Epithelial cell of esophagus (primary cell): ENCODE measurements at regions not wholly inside any gene's neighbourhood (a gene's known extent, or its start where the extent isn't known, plus 50 kb on each side); places are given as distances from the start of the nearest gene placed in this dataset.

ENCODE experiments used
- DNase-seq: peaks from one replicate; pipeline ENCODE4 v3.0.0; 2010; ENCODE audit warnings: low read depth
- H3K4me3 ChIP-seq: 2 replicates; pipeline ENCODE4 v1.5.1; 2011; ENCODE audit warnings: mild to moderate bottlenecking, low read length, control low read depth
- TF ChIP-seq, protein P1 (sequence below): IDR thresholded peaks from 2 replicates; pipeline ENCODE4 v1.5.1; 2011; ENCODE audit warnings: low read depth, mild to moderate bottlenecking, low read length, control low read depth, inconsistent platforms; ENCODE audit not compliant: insufficient read depth; ENCODE audit errors: missing control alignments

DNA sequence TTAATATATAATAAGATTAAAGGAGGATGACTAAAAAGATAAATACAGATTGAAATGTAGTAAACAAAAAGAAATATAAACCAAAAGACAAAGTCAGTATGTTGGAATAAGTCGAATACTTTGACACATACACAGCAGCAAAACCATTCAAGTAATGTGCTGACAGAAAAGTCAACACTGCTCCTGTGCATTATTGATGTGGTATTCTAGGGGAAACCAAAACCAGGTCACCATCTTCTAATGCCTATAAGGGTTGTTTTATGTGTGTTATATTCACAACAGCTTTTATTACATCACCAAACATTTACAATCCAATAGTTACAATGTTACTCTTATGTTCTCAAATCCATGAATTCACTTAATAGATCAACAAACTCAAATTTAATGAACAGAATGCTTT is 111.8 kb upstream of the DKK2 start:
- TF ChIP-seq, protein P1, sequence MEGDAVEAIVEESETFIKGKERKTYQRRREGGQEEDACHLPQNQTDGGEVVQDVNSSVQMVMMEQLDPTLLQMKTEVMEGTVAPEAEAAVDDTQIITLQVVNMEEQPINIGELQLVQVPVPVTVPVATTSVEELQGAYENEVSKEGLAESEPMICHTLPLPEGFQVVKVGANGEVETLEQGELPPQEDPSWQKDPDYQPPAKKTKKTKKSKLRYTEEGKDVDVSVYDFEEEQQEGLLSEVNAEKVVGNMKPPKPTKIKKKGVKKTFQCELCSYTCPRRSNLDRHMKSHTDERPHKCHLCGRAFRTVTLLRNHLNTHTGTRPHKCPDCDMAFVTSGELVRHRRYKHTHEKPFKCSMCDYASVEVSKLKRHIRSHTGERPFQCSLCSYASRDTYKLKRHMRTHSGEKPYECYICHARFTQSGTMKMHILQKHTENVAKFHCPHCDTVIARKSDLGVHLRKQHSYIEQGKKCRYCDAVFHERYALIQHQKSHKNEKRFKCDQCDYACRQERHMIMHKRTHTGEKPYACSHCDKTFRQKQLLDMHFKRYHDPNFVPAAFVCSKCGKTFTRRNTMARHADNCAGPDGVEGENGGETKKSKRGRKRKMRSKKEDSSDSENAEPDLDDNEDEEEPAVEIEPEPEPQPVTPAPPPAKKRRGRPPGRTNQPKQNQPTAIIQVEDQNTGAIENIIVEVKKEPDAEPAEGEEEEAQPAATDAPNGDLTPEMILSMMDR: no peak
- no peak overlapping the region for H3K4me3 ChIP-seq
- no peak for DNase-seq

DNA sequence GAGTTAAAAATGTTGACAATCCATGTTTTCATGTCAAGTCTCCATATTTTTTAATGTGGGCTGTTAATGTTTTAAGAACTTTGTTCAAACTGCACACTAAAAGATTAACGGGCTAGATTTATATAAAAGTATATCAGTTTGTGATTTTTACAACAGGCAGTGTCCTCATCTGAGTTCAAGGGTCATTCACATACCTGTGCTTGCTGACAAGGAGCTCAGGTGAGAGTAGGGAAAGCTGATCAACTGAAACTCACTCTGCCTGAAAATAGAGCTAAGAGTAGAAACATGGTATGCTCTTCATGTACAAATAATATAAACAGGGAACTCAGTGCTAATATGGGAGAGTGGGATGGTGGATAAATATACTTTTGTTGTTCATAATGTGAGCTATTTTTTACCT is 102.3 kb upstream of the DKK2 start:
- H3K4me3 ChIP-seq: no peak overlapping the region
- DNase-seq: no peak
- TF ChIP-seq, protein P1: no peak

DNA sequence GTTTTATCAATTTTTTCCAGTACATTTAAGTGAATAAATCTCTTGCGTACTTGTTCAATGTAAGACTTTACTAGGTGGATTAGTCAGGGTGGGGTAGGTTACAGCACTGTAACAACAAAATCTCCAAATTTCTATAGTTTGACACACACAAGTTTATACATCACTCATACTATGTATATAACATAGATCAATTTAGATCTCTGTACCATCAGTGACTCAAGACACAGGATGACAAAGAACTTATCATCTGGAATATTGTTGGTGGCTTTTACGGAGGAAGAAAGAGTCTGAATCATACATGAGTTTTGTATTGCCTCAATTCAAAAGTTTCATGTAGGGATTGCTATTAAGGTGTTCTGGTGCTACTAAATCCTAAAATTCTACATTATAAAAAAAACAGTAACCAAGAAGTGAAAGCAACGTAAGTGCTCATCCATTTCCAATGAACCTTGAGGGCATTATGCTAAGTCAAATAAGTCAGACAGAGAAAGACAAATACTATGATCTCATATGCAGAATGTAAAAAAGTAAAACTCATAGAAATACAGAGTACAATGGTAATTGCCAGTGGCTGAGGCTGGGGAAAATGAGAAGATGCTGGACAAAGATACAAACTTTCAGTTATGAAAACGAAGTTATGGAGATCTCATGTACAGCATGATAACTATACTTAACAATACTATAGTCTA is 98.0 kb upstream of the DKK2 start:
- TF ChIP-seq, protein P1: no peak
- DNase-seq: peak; percentile 15
- H3K4me3 ChIP-seq: no peak overlapping the region

DNA sequence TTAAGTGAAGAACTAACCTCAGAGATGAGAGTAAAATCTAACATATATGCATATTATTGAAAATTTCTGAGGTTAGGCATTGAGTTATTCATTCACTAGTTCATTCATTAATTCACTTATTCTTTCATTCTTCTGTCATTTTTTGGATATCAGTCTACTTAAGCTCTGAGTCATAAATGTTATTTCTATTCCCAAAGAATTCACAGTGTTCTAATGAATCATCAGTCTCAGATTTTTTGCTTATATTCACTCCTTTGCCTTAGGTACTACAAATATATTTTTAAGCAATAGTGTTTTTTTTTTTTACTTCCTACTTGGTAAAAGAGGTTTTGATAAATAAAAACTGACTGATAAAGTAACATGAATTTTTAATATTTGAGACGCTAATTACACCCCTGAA is 95.2 kb upstream of the DKK2 start:
- TF ChIP-seq, protein P1: no peak
- peak; percentile 49 for DNase-seq
- H3K4me3 ChIP-seq: no peak overlapping the region

DNA sequence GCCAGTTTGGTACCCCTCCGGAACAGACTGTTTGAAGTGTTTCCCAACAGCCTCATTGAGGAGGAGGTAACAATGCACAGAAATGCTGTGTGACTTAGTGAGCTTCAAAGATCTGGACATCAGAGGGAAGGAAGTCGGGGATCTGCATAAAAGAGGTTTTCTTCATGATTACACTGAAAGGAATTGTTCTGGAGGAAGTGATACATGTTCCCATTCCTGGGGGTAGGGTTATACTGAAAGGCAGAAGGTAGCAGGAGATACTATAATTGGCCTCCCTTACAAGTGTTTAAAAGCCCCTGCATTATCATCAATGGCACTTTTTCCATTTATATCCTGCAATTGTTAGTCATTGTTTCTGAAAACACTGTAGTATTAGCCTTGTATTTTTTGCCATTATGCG is 94.0 kb upstream of the DKK2 start:
- peak; percentile 16 for DNase-seq
- TF ChIP-seq, protein P1: no peak
- H3K4me3 ChIP-seq: no peak overlapping the region

DNA sequence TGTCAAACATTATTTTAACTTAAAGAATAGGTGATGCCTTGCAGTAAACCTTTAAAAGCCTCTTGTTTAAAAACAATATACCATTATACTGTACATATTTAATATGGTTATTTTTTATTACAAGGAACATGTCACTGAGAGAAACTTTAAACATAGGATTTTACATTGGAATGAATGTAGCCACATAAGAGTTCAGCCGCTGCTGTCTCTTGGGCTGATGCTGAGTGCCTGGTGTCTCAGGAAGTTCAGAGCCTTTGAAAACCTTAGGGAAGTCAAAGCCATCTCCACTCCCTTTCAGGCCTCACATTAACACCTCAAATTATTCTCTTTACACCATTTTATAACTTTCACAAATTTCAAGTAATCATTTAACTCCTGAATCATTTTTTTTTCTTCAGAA is 93.5 kb upstream of the DKK2 start:
- H3K4me3 ChIP-seq: no peak overlapping the region
- no peak for DNase-seq

More for the DNA sequence above, 93.5 kb upstream of the DKK2 start:
- TF ChIP-seq, protein P1: no peak
